ENCODE measurements at regions not wholly inside any gene's neighbourhood (a gene's known extent, or its start where the extent isn't known, plus 50 kb on each side); places are given as distances from the start of the nearest gene placed in this dataset.

DNA sequence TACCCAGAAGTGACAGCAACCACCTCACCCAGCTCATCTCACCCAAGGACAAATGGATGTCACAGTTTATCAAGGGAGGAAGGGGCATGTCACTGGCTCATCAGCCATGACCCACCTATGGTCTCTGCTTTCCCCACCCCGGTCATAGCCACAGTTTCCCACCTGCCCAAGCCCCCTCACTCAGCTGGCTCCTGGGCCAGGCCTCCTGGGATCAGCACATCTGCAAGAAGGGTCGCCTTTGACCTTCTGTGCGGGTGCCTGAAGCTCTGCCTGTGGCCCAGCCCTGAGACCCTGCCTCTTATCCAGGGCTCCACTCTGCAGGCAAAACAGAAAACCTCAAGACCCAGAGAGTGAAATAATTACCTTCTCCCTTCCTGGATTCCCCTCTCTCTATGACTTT lies 236.4 kb downstream of the BUD13 start:
- Mint-ChIP-seq H3K27me3 (ENCODE audit: insufficient read depth) (peaks cover 23% of the 10 kb centered on the region), H3K4me1 (peaks cover 31% of the 10 kb centered on the region), H3K27ac (no peak overlapping the region), H3K4me3 (no peak overlapping the region), H3K36me3 (ENCODE audit: low read depth) (no peaks in the 10 kb centered on the region), H3K9me3 (no peaks in the 10 kb centered on the region)
- no peaks in the 10 kb centered on the region for H3K27me3 ChIP-seq (ENCODE audit: control insufficient read depth, insufficient read depth, low read length, poor library complexity, severe bottlenecking)
- no peak overlapping the region for H3K27ac ChIP-seq (ENCODE audit: low read depth, low read length)
- 94% methylated on average over 3 of the region's 3 CpGs; no CpG with 5 or more reads in 1 of the 2 experiments for WGBS, 2 experiments (ENCODE audit: insufficient coverage in 1 of 2, insufficient read length in 1 of 2)
- no peaks in the 10 kb centered on the region for H3K9me3 ChIP-seq (ENCODE audit: control insufficient read depth, low read length)
- TF ChIP-seq, protein P1, sequence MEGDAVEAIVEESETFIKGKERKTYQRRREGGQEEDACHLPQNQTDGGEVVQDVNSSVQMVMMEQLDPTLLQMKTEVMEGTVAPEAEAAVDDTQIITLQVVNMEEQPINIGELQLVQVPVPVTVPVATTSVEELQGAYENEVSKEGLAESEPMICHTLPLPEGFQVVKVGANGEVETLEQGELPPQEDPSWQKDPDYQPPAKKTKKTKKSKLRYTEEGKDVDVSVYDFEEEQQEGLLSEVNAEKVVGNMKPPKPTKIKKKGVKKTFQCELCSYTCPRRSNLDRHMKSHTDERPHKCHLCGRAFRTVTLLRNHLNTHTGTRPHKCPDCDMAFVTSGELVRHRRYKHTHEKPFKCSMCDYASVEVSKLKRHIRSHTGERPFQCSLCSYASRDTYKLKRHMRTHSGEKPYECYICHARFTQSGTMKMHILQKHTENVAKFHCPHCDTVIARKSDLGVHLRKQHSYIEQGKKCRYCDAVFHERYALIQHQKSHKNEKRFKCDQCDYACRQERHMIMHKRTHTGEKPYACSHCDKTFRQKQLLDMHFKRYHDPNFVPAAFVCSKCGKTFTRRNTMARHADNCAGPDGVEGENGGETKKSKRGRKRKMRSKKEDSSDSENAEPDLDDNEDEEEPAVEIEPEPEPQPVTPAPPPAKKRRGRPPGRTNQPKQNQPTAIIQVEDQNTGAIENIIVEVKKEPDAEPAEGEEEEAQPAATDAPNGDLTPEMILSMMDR (conservative IDR thresholded peaks at IDR 0.05), result no peak
- DNase-seq, result peak; percentile 39
- H3K36me3 ChIP-seq (ENCODE audit: control insufficient read depth, insufficient read depth, low read length), result no peaks in the 10 kb centered on the region
- H3K9ac ChIP-seq (ENCODE audit: extremely low read depth, low read length, poor library complexity, severe bottlenecking), result no peak overlapping the region
- H3K4me1 ChIP-seq (ENCODE audit: control insufficient read depth, insufficient read depth, low read length), result peaks cover 8% of the 10 kb centered on the region
- no peak overlapping the region for H3K4me3 ChIP-seq (ENCODE audit: low read length)

DNA sequence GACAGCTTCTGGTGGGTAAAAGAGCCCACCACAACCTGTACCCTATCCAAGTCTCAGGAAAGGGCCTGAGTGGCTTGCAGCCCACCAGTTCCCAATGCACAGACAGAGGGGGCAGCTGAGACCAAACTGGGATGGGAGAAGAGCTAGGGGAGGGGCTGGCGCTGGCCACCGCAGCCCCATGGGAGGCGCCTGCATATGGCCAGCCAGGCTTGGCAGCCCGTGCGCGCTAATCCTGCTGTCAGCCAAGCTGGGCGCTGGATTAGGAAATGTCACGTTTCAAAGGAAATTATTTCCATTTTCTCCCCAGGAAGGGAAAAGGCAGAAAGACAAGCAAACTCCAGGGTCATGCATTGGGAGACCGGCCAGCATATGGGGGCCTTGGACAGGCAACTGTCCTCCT lies 236.8 kb downstream of the BUD13 start:
- peaks cover 2% of the 10 kb centered on the region for H3K9me3 Mint-ChIP-seq
- H3K27me3 Mint-ChIP-seq (ENCODE audit: insufficient read depth), result peaks cover 27% of the 10 kb centered on the region
- Histone ChIP-seq H3K27ac (ENCODE audit: low read depth, low read length) (no peak overlapping the region), H3K9me3 (ENCODE audit: control insufficient read depth, low read length) (no peaks in the 10 kb centered on the region), H3K27me3 (ENCODE audit: control insufficient read depth, insufficient read depth, low read length, poor library complexity, severe bottlenecking) (no peaks in the 10 kb centered on the region), H3K36me3 (ENCODE audit: control insufficient read depth, insufficient read depth, low read length) (no peaks in the 10 kb centered on the region), H3K9ac (ENCODE audit: extremely low read depth, low read length, poor library complexity, severe bottlenecking) (no peak overlapping the region), H3K4me1 (ENCODE audit: control insufficient read depth, insufficient read depth, low read length) (peaks cover 8% of the 10 kb centered on the region), H3K4me3 (ENCODE audit: low read length) (no peak overlapping the region)
- no peak overlapping the region for H3K27ac Mint-ChIP-seq
- DNase-seq, result no peak
- no peaks in the 10 kb centered on the region for H3K36me3 Mint-ChIP-seq (ENCODE audit: low read depth)
- TF ChIP-seq, protein P1 (conservative IDR thresholded peaks at IDR 0.05), result peak; percentile 28
- 92 to 93% methylated on average over 6 to 9 of the region's 9 CpGs for WGBS, 2 experiments (ENCODE audit: insufficient coverage in 1 of 2, insufficient read length in 1 of 2)
- peaks cover 31% of the 10 kb centered on the region for H3K4me1 Mint-ChIP-seq
- H3K4me3 Mint-ChIP-seq, result no peak overlapping the region

DNA sequence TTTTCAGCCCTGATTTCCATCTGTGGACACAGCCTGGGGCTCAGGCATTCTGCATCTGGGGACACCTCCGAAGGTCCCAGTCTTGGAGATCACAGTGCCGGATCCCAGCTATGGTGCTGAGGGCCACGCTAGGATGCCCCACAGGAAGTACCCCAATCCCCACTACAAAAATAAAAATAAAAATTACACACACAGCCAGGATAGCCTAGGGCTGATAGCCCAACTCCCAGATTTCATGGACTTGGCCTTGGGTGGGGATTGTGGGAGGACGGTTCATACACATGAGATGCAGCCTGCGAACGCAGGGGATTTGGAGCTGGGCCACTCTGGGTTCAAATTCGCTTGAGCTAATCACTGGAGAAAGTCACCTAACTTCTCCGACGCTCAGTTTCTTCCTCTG lies 237.7 kb downstream of the BUD13 start:
- Histone ChIP-seq H3K27me3 (ENCODE audit: control insufficient read depth, insufficient read depth, low read length, poor library complexity, severe bottlenecking) (no peaks in the 10 kb centered on the region), H3K9me3 (ENCODE audit: control insufficient read depth, low read length) (no peaks in the 10 kb centered on the region), H3K4me3 (ENCODE audit: low read length) (no peak overlapping the region), H3K27ac (ENCODE audit: low read depth, low read length) (no peak overlapping the region), H3K36me3 (ENCODE audit: control insufficient read depth, insufficient read depth, low read length) (no peaks in the 10 kb centered on the region), H3K4me1 (ENCODE audit: control insufficient read depth, insufficient read depth, low read length) (peaks cover 8% of the 10 kb centered on the region), H3K9ac (ENCODE audit: extremely low read depth, low read length, poor library complexity, severe bottlenecking) (no peak overlapping the region)
- DNase-seq, result peak; percentile 27
- Mint-ChIP-seq H3K4me3 (no peak overlapping the region), H3K9me3 (peaks cover 9% of the 10 kb centered on the region), H3K36me3 (ENCODE audit: low read depth) (peaks cover 4% of the 10 kb centered on the region), H3K4me1 (peaks cover 31% of the 10 kb centered on the region), H3K27ac (no peak overlapping the region), H3K27me3 (ENCODE audit: insufficient read depth) (peaks cover 31% of the 10 kb centered on the region)
- TF ChIP-seq, protein P1 (conservative IDR thresholded peaks at IDR 0.05), result no peak
- 95 to 97% methylated on average over 6 to 9 of the region's 9 CpGs for WGBS, 2 experiments (ENCODE audit: insufficient coverage in 1 of 2, insufficient read length in 1 of 2)

Measured in endodermal cell (in vitro differentiated cells).